Upper lobe of left lung (tissue), 4 donors: ENCODE measurements at regions not wholly inside any gene's neighbourhood (a gene's known extent, or its start where the extent isn't known, plus 50 kb on each side); places are given as distances from the start of the nearest gene placed in this dataset.

Experiments
- POLR2AphosphoS5 ChIP-seq, 2 donors: sonication (generic); formaldehyde crosslinking; IDR thresholded peaks; one replicate each; pipeline ENCODE4 v1.5.1; 2017; ENCODE audit warnings: antibody characterized with exemption in 2 of 2
- TF ChIP-seq, protein P1 (sequence below), 6 experiments: fragments of 450-650 bp in 4 of 6; fragments of 200-600 bp in 2 of 6; sonication (generic) in 2 of 6; IDR thresholded peaks; one replicate each; pipeline ENCODE4 v1.5.1; 2016 to 2019; ENCODE audit warnings: antibody characterized with exemption in 6 of 6

DNA sequence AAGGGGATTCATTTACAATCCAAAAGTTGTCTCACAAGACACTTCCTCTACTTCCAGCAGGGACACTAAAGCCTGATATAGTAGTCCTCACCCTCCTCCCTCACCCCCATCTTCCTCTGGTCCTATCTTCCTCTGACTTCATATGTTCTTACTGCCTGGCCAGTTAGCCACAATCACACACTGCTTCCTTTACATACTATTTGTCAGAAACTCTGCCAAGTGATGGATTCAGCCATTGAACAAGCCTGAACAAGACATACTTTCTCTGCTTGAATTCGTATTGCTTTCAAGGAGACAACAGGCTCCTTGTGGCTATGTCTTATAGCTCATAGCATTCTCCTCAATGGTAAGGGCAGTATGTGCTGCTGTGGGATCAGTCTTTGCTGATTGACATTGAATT is 672.2 kb downstream of the BCL11A start:
- TF ChIP-seq, protein P1, sequence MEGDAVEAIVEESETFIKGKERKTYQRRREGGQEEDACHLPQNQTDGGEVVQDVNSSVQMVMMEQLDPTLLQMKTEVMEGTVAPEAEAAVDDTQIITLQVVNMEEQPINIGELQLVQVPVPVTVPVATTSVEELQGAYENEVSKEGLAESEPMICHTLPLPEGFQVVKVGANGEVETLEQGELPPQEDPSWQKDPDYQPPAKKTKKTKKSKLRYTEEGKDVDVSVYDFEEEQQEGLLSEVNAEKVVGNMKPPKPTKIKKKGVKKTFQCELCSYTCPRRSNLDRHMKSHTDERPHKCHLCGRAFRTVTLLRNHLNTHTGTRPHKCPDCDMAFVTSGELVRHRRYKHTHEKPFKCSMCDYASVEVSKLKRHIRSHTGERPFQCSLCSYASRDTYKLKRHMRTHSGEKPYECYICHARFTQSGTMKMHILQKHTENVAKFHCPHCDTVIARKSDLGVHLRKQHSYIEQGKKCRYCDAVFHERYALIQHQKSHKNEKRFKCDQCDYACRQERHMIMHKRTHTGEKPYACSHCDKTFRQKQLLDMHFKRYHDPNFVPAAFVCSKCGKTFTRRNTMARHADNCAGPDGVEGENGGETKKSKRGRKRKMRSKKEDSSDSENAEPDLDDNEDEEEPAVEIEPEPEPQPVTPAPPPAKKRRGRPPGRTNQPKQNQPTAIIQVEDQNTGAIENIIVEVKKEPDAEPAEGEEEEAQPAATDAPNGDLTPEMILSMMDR (IDR thresholded peaks at IDR 0.05): no peak
- TF ChIP-seq POLR2AphosphoS5 (IDR thresholded peaks at IDR 0.05): no peak
